DOHH2 (cell line): ENCODE measurements at regions not wholly inside any gene's neighbourhood (a gene's known extent, or its start where the extent isn't known, plus 50 kb on each side); places are given as distances from the start of the nearest gene placed in this dataset.

Source experiments
- H3F3A ChIP-seq: fragments of 200-600 bp; sonication (generic), shearing (Covaris generic); 2 replicates; pipeline ENCODE4 v1.6.0; 2016; ENCODE audit warnings: antibody characterized with exemption, mild to moderate bottlenecking; ENCODE audit not compliant: control insufficient read depth, insufficient read depth
- H3K27ac ChIP-seq: fragments of 200-600 bp; sonication (generic); 2 replicates; pipeline ENCODE4 v1.5.1; 2014; ENCODE audit warnings: low read depth, mild to moderate bottlenecking, low read length, moderate library complexity
- H3K27me3 ChIP-seq: fragments of 200-600 bp; sonication (generic); 2 replicates; pipeline ENCODE4 v1.6.1; 2014; ENCODE audit warnings: mild to moderate bottlenecking, low read length, mixed read lengths; ENCODE audit not compliant: control insufficient read depth
- H3K36me3 ChIP-seq: fragments of 200-600 bp; sonication (generic); 2 replicates; pipeline ENCODE4 v1.6.1; 2014; ENCODE audit warnings: mild to moderate bottlenecking, low read length, moderate library complexity, mixed read lengths; ENCODE audit not compliant: control insufficient read depth
- H3K4me1 ChIP-seq: fragments of 200-600 bp; sonication (generic); 2 replicates; pipeline ENCODE4 v1.6.1; 2014; ENCODE audit warnings: mild to moderate bottlenecking, low read length, mixed read lengths; ENCODE audit not compliant: control insufficient read depth
- H3K4me2 ChIP-seq: fragments of 200-600 bp; sonication (generic); 2 replicates; pipeline ENCODE4 v1.6.0; 2014; ENCODE audit warnings: mild to moderate bottlenecking, low read length, moderate library complexity
- H3K4me3 ChIP-seq: fragments of 200-600 bp; sonication (generic); 2 replicates; pipeline ENCODE4 v1.5.1; 2014; ENCODE audit warnings: mild to moderate bottlenecking, low read length, mixed read lengths
- H3K79me2 ChIP-seq: fragments of 200-600 bp; sonication (generic); 2 replicates; pipeline ENCODE4 v1.6.1; 2014; ENCODE audit warnings: mild to moderate bottlenecking, low read length, mixed read lengths; ENCODE audit not compliant: control insufficient read depth
- H3K9me2 ChIP-seq: fragments of 200-600 bp; sonication (generic); replicated peaks from 2 replicates; pipeline ENCODE4 v1.6.1; 2014; ENCODE audit warnings: mild to moderate bottlenecking, low read length, mixed read lengths; ENCODE audit not compliant: control insufficient read depth
- H3K9me3 ChIP-seq: fragments of 200-600 bp; sonication (generic); 2 replicates; pipeline ENCODE4 v1.6.1; 2014; ENCODE audit warnings: antibody characterized with exemption, low read length, mixed read lengths; ENCODE audit not compliant: control insufficient read depth, insufficient read depth
- H4K20me1 ChIP-seq: fragments of 200-600 bp; sonication (generic); 2 replicates; pipeline ENCODE4 v1.6.0; 2014; ENCODE audit warnings: low read depth, mild to moderate bottlenecking, antibody characterized with exemption, low read length, moderate library complexity; ENCODE audit not compliant: control insufficient read depth, insufficient read depth
- EZH2phosphoT487 ChIP-seq: fragments of 200-600 bp; sonication (generic); IDR thresholded peaks from 2 replicates; pipeline ENCODE4 v1.6.1; 2017; ENCODE audit warnings: borderline replicate concordance, mild to moderate bottlenecking, antibody characterized with exemption, low read length, moderate library complexity, mixed read lengths
- TF ChIP-seq, protein P1 (sequence below): fragments of 200-600 bp; sonication (generic); IDR thresholded peaks from one replicate; pipeline ENCODE4 v1.5.1; 2014; ENCODE audit warnings: antibody characterized with exemption, mild to moderate bottlenecking, low read depth, low read length; ENCODE audit not compliant: poor library complexity, severe bottlenecking

DNA sequence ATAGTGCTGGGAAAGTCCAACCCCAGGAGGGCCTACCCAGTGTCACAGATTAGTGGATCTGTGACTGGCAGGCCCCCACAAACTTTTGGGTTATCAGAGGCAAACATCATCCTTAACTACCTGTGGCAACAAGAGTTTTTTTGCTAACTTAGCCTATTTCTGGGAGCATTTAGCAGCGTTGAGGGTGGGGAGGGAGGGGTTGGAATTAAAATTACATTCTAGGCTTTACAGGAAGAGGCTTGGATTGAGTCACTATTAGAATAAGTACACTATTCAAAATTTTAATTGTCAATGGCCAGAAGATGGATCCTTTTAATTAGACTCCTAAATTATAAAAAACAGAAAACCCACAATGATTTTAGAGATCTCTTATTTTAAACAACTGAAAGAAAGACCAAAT, 267.9 kb upstream of the NPSR1 start:
- H3K36me3 ChIP-seq = no peaks in the 10 kb centered on the region
- no peaks in the 10 kb centered on the region for H3K9me2 ChIP-seq
- H4K20me1 ChIP-seq = no peaks in the 10 kb centered on the region
- H3K27me3 ChIP-seq = no peaks in the 10 kb centered on the region
- H3K27ac ChIP-seq = no peak overlapping the region
- H3K4me1 ChIP-seq = no peaks in the 10 kb centered on the region
- no peaks in the 10 kb centered on the region for H3K9me3 ChIP-seq
- H3F3A ChIP-seq = no peaks in the 10 kb centered on the region
- no peak overlapping the region for H3K4me3 ChIP-seq
- H3K79me2 ChIP-seq = no peaks in the 10 kb centered on the region
- H3K4me2 ChIP-seq = no peak overlapping the region
- TF ChIP-seq, protein P1, sequence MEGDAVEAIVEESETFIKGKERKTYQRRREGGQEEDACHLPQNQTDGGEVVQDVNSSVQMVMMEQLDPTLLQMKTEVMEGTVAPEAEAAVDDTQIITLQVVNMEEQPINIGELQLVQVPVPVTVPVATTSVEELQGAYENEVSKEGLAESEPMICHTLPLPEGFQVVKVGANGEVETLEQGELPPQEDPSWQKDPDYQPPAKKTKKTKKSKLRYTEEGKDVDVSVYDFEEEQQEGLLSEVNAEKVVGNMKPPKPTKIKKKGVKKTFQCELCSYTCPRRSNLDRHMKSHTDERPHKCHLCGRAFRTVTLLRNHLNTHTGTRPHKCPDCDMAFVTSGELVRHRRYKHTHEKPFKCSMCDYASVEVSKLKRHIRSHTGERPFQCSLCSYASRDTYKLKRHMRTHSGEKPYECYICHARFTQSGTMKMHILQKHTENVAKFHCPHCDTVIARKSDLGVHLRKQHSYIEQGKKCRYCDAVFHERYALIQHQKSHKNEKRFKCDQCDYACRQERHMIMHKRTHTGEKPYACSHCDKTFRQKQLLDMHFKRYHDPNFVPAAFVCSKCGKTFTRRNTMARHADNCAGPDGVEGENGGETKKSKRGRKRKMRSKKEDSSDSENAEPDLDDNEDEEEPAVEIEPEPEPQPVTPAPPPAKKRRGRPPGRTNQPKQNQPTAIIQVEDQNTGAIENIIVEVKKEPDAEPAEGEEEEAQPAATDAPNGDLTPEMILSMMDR = no peak
- no peak for TF ChIP-seq EZH2phosphoT487

DNA sequence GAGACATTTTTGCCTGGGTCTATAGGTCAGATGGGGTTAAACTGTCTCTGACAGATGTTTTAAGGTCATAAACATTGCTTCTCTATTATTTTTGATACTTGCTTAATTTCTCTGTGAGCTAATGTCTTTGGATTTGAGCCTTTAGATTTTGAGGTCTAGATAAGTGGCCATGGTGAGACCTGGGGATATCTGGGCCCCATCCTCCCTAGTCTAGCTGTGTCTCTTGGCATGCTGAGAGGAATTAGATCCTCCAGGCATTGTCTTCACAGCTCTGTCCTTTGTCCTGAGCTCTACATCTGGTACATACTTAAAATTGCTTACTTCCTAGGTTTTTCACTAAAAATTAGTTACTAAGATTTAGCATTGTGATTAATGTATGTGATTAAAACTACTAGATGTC, 265.0 kb upstream of the NPSR1 start:
- Histone ChIP-seq H3K27me3 (no peaks in the 10 kb centered on the region), H4K20me1 (no peaks in the 10 kb centered on the region), H3K79me2 (no peaks in the 10 kb centered on the region), H3K4me1 (no peaks in the 10 kb centered on the region), H3K9me2 (no peaks in the 10 kb centered on the region), H3K27ac (no peak overlapping the region), H3K36me3 (no peaks in the 10 kb centered on the region), H3K4me3 (no peak overlapping the region), H3K4me2 (no peak overlapping the region), H3K9me3 (no peaks in the 10 kb centered on the region), H3F3A (no peaks in the 10 kb centered on the region)
- no peak for TF ChIP-seq EZH2phosphoT487
- TF ChIP-seq, protein P1 = no peak

DNA sequence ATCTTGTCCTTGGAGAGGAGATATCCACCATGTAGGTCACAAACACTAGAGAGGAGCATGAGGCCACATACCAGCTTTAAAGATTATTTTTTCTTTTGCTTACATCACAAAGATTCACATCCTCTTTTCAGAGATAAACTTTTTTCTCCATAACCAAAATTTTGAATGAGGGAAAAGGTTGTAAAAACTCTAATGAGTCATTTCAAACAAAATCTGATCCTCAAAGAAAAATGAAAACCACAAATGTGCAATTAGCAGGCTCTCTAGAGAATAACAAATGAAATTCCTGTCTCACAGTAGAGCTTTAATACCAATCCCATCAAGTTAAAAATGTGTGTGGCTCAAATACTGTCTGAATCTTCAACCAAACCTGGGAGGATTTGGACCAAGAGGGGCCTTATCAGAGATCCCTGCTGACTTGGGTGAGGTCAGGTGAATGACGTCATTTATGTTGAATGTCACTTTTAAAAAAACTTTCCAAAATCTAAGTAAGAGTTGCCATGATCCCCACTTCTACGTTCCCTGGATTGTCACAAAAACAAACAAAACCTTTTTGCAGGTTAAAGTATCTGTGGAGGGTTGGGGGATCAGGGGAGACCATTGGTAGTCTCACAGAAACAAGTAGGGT, 261.5 kb upstream of the NPSR1 start:
- TF ChIP-seq EZH2phosphoT487 = no peak
- TF ChIP-seq, protein P1 = no peak
- Histone ChIP-seq H3K36me3 (no peaks in the 10 kb centered on the region), H3K27me3 (no peaks in the 10 kb centered on the region), H3K4me3 (no peak overlapping the region), H3F3A (no peaks in the 10 kb centered on the region), H3K79me2 (no peaks in the 10 kb centered on the region), H3K27ac (no peak overlapping the region), H3K9me2 (no peaks in the 10 kb centered on the region), H3K4me1 (no peaks in the 10 kb centered on the region), H3K4me2 (no peak overlapping the region), H4K20me1 (no peaks in the 10 kb centered on the region), H3K9me3 (no peaks in the 10 kb centered on the region)

DNA sequence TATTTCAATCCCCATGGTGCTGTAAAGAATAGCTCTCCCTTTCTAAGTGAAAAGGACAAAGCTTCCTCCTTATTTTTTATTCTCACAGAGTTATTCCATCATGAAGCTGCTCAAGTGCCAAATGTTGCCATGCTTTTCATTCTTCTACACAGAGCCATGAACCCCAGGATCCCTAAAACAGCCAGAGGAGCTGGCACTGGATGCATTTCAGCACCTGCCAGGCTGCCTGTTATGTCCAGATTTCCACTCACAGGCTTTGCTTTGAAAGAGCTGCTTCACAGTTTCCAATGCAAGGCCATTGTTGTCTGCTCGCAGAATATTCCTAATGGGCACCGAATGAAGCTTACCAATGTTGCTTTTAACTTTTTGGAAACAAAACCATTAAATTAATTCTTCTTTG, 256.2 kb upstream of the NPSR1 start:
- no peaks in the 10 kb centered on the region for H4K20me1 ChIP-seq
- no peaks in the 10 kb centered on the region for H3K36me3 ChIP-seq
- no peaks in the 10 kb centered on the region for H3K27me3 ChIP-seq
- no peaks in the 10 kb centered on the region for H3K9me2 ChIP-seq
- H3F3A ChIP-seq = no peaks in the 10 kb centered on the region
- no peaks in the 10 kb centered on the region for H3K9me3 ChIP-seq
- no peak overlapping the region for H3K4me2 ChIP-seq
- no peaks in the 10 kb centered on the region for H3K79me2 ChIP-seq
- no peaks in the 10 kb centered on the region for H3K4me1 ChIP-seq
- no peak overlapping the region for H3K4me3 ChIP-seq
- H3K27ac ChIP-seq = no peak overlapping the region
- TF ChIP-seq, protein P1 = no peak
- no peak for TF ChIP-seq EZH2phosphoT487
